OCI-LY3 (cell line): ENCODE measurements at regions not wholly inside any gene's neighbourhood (a gene's known extent, or its start where the extent isn't known, plus 50 kb on each side); places are given as distances from the start of the nearest gene placed in this dataset.

ENCODE experiments used
- H2AFZ ChIP-seq: fragments of 200-600, 300-600 bp; shearing (Covaris generic); 2 replicates; pipeline ENCODE4 v1.6.0; 2014; ENCODE audit warnings: antibody characterized with exemption, low read depth, low read length
- H3K27ac ChIP-seq: fragments of 200-600, 300-600 bp; sonication (generic); 2 replicates; pipeline ENCODE4 v1.5.1; 2014; ENCODE audit warnings: mild to moderate bottlenecking, low read length, moderate library complexity, mixed read lengths
- H3K27me3 ChIP-seq: fragments of 200-600, 300-600 bp; sonication (generic); 2 replicates; pipeline ENCODE4 v1.6.1; 2014; ENCODE audit warnings: low read depth, low read length, mixed read lengths
- H3K36me3 ChIP-seq: fragments of 200-600, 300-600 bp; sonication (generic); replicated peaks from 2 replicates; pipeline ENCODE3; 2014; ENCODE audit warnings: low read depth, low read length, mixed read lengths
- H3K4me1 ChIP-seq: fragments of 300-600, 200-600 bp; sonication (generic); 2 replicates; pipeline ENCODE4 v1.6.1; 2014; ENCODE audit warnings: low read length, mixed read lengths
- H3K4me2 ChIP-seq: fragments of 200-600, 300-600 bp; sonication (generic); 2 replicates; pipeline ENCODE4 v1.6.1; 2014; ENCODE audit warnings: low read length, mixed read lengths
- H3K4me3 ChIP-seq: fragments of 300-600, 200-600 bp; sonication (generic); 2 replicates; pipeline ENCODE4 v1.5.1; 2014; ENCODE audit warnings: antibody characterized with exemption, mild to moderate bottlenecking, low read length, moderate library complexity
- H3K79me2 ChIP-seq: fragments of 300-600, 200-600 bp; shearing (Covaris generic); 2 replicates; pipeline ENCODE4 v1.6.1; 2014; ENCODE audit warnings: mild to moderate bottlenecking, low read length, mixed read lengths
- H3K9ac ChIP-seq: fragments of 300-600, 200-600 bp; shearing (Covaris generic); 2 replicates; pipeline ENCODE4 v1.6.0; 2014; ENCODE audit warnings: mild to moderate bottlenecking, low read length, moderate library complexity
- H3K9me3 ChIP-seq: fragments of 200-600, 300-600 bp; shearing (Covaris generic); 2 replicates; pipeline ENCODE4 v1.6.1; 2014; ENCODE audit warnings: low read length, mixed read lengths; ENCODE audit not compliant: insufficient read depth
- H4K20me1 ChIP-seq: fragments of 200-600, 300-600 bp; sonication (generic); 2 replicates; pipeline ENCODE4 v1.6.1; 2016; ENCODE audit warnings: low read length, mixed read lengths; ENCODE audit not compliant: insufficient read depth
- CTCF ChIP-seq: fragments of 200-600, 300-600 bp; sonication (generic); IDR thresholded peaks from 2 replicates; pipeline ENCODE4 v1.5.1; 2014; ENCODE audit warnings: antibody characterized with exemption, low read length, low read depth
- EZH2phosphoT487 ChIP-seq: fragments of 200-600 bp; shearing (Covaris generic); IDR thresholded peaks from 2 replicates; pipeline ENCODE4 v1.6.1; 2018; ENCODE audit warnings: antibody characterized with exemption, mixed run types, low read depth

- no peaks in the 10 kb centered on the region for H4K20me1 ChIP-seq
- 0 out of 2 replicates have a peak, but pooled peaks cover 4% of the 10 kb centered on the region for H3K27me3 ChIP-seq
- H3K9me3 ChIP-seq = no peaks in the 10 kb centered on the region
- no peak overlapping the region for H3K27ac ChIP-seq
- H3K79me2 ChIP-seq = no peaks in the 10 kb centered on the region
- H3K4me2 ChIP-seq = no peak overlapping the region
- no peak overlapping the region for H2AFZ ChIP-seq
- H3K4me1 ChIP-seq = no peaks in the 10 kb centered on the region
- no peak for TF ChIP-seq CTCF
- TF ChIP-seq EZH2phosphoT487 = no peak
- no peak overlapping the region for H3K4me3 ChIP-seq
- H3K9ac ChIP-seq = no peak overlapping the region
- no peaks in the 10 kb centered on the region for H3K36me3 ChIP-seq
These were observed 95.7 kb downstream of the ATPSCKMT start for GRCh38 chr5:10153808-10154537.

GRCh38 chr5:10153394-10153793 is 96.3 kb downstream of the ATPSCKMT start:
- Histone ChIP-seq H3K4me3 (no peak overlapping the region), H3K27ac (no peak overlapping the region)

GRCh38 chr5:10151656-10152055 is 98.0 kb downstream of the ATPSCKMT start:
- TF ChIP-seq CTCF = no peak
- TF ChIP-seq EZH2phosphoT487 = no peak
- Histone ChIP-seq H3K27me3 (peaks cover 8% of the 10 kb centered on the region; the same call in 1 of the 2 replicates), H3K4me3 (no peak overlapping the region), H3K79me2 (no peaks in the 10 kb centered on the region), H3K9ac (no peak overlapping the region), H2AFZ (no peak overlapping the region), H3K4me1 (no peaks in the 10 kb centered on the region), H4K20me1 (no peaks in the 10 kb centered on the region), H3K9me3 (no peaks in the 10 kb centered on the region), H3K4me2 (no peak overlapping the region), H3K27ac (no peak overlapping the region), H3K36me3 (no peaks in the 10 kb centered on the region)

More at GRCh38 chr5:10153394-10153793, 96.3 kb downstream of the ATPSCKMT start:
- no peak overlapping the region for H3K4me2 ChIP-seq
- H3K9me3 ChIP-seq = no peaks in the 10 kb centered on the region
- no peaks in the 10 kb centered on the region for H4K20me1 ChIP-seq
- H3K9ac ChIP-seq = no peak overlapping the region
- H2AFZ ChIP-seq = no peak overlapping the region
- no peaks in the 10 kb centered on the region for H3K79me2 ChIP-seq
- TF ChIP-seq EZH2phosphoT487 = no peak
- H3K36me3 ChIP-seq = no peaks in the 10 kb centered on the region
- H3K4me1 ChIP-seq = no peaks in the 10 kb centered on the region
- H3K27me3 ChIP-seq = 0 out of 2 replicates have a peak, but pooled peaks cover 4% of the 10 kb centered on the region

GRCh38 chr5:10149911-10150310 is 99.8 kb downstream of the ATPSCKMT start:
- Histone ChIP-seq H3K27me3 (peaks cover 8% of the 10 kb centered on the region; the same call in 1 of the 2 replicates), H3K4me2 (no peak overlapping the region), H2AFZ (no peak overlapping the region), H3K4me1 (no peaks in the 10 kb centered on the region), H3K27ac (no peak overlapping the region), H3K4me3 (no peak overlapping the region), H3K36me3 (no peaks in the 10 kb centered on the region), H3K79me2 (no peaks in the 10 kb centered on the region), H3K9ac (no peak overlapping the region), H3K9me3 (no peaks in the 10 kb centered on the region), H4K20me1 (no peaks in the 10 kb centered on the region)
- TF ChIP-seq EZH2phosphoT487 (no peak), CTCF (no peak)
